Hypothalamus (tissue), 51 donors: ENCODE measurements at regions not wholly inside any gene's neighbourhood (a gene's known extent, or its start where the extent isn't known, plus 50 kb on each side); places are given as distances from the start of the nearest gene placed in this dataset.
A peak's percentile ranks its signal among the peaks of the same experiment; 100 is the strongest.
"Not testable (repeated sequence)": the region's sequence is repeated elsewhere in the genome, so short reads cannot be mapped to it uniquely, and the experiment has no call there.

Source experiments
- DNase-seq, 51 donors: peaks; one replicate each; lab custom pipeline; 2025; lab: John Stamatoyannopoulos, UW

DNA sequence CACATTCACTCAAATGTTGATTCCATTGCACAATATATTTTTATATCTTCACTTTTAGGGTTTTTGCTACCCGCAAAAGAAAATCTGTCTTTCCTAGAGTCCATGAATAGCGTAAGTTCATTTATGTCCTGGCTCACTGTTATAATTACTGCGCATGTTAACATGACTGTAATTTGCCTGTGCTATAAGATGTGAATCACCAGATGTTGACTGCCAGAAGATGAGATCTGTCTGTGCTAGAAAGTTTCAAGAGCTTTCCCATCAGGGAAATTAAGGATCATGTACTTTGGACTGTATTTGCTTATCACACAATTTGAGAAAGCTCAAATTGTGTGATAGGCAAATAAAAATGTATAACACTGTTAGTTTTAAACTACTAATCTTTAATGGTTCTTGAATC is 322.5 kb downstream of the CHL1 start:
- no peak for DNase-seq

DNA sequence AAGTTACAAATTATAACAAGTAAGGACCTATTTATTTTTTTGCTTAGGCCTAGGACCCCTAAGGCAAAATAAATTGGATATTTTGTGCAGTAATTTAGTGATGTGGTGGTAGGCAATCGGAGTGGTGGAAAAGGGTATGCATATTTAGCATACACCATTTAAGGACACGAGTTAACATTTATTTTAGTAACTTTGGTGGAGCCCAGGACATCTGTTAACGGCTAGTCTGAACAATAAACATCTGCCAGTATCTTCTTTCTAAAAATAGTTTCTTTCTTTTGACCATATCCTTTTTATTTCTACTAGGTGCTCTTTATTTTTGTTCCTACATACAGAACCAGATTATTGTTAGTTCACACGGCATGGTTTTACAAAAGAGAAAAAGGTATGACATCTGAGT is 326.3 kb downstream of the CHL1 start:
- no peak for DNase-seq

DNA sequence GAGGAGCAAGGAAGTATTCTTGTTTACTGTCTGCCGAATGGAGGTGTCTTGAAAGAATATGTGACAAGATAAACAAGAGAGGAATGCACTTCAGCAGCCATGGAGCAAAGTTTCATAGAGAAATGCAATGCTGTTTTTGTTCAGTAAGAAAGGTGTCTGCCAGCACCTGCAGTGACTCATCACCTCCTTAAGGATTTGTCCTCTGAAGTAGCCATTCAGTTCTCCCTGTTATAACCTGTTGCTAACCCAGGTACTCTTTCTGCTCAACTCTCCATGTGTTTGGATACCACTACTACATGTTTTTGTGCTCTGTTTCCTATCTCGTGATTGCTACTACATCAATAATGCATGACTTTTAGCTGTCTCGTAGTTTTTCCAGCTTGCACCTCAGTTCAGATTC is 328.9 kb downstream of the CHL1 start:
- DNase-seq, result no peak

GRCh38 chr3:535566-536416 is 339.2 kb downstream of the CHL1 start:
- DNase-seq, result peak in 20 of 51 donors; percentile 0 to 33 (median 11)

GRCh38 chr3:536417-536813 is 339.9 kb downstream of the CHL1 start:
- no peak for DNase-seq

GRCh38 chr3:541062-541801 is 344.7 kb downstream of the CHL1 start:
- DNase-seq, result no peak

- no peak for DNase-seq
These were observed 345.5 kb downstream of the CHL1 start for GRCh38 chr3:542021-542420.

GRCh38 chr3:549636-550035 is 353.1 kb downstream of the CHL1 start:
- DNase-seq, result no peak

GRCh38 chr3:550471-550870 is 353.9 kb downstream of the CHL1 start:
- DNase-seq, result no peak

- DNase-seq, result no peak
These were observed 361.4 kb downstream of the CHL1 start for GRCh38 chr3:557972-558371.

GRCh38 chr3:567488-568185 is 371.1 kb downstream of the CHL1 start:
- DNase-seq, result no peak

DNA sequence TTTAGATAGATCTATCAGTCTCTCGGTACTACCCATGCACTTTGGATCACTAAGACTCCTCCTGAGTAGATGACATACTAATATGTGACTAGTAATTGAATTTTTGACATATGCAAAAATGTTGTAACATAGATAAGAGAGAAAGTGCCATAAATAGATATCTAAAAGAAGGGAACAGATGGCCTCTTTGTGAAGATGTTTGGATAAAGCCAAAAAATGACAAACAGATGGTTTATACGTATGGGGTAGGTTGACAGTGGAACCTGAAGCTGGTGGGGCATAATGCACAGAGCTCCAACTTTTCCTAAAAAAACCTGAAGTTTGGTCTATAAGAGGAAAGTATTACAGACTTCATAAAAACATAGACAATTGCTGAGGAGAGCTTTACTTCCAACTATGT is 383.0 kb downstream of the CHL1 start:
- not testable (repeated sequence) for DNase-seq

- not testable (repeated sequence) for DNase-seq
These were observed 392.5 kb downstream of the CHL1 start for GRCh38 chr3:589066-589465.

- DNase-seq, result not testable (repeated sequence)
These were observed 400.7 kb downstream of the CHL1 start for GRCh38 chr3:597304-597703.

GRCh38 chr3:597746-598145 is 401.2 kb downstream of the CHL1 start:
- DNase-seq, result not testable (repeated sequence)

DNA sequence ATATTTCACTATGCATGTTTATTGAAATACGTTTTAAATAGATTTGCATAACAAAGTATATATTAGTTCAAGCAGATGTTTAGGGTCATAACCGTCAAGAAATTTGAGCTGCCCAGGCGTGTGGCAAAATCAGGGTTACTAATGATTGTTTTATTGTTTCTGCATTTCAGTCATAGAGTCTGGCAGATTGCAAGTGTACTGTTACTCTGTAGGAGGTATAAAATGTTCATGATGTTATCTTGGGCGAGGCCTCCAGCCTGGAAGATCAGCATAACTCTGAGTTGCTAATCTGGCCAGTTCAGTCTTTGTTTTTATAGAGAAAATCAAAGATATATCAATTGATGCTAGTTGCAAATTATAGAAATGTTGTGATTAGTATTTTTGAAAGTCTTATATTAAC is 410.9 kb downstream of the CHL1 start:
- not testable (repeated sequence) for DNase-seq

- no peak for DNase-seq
These were observed 425.2 kb downstream of the CHL1 start for GRCh38 chr3:621714-622113.

- DNase-seq, result no peak
These were observed 425.8 kb downstream of the CHL1 start for GRCh38 chr3:622314-622713.

DNA sequence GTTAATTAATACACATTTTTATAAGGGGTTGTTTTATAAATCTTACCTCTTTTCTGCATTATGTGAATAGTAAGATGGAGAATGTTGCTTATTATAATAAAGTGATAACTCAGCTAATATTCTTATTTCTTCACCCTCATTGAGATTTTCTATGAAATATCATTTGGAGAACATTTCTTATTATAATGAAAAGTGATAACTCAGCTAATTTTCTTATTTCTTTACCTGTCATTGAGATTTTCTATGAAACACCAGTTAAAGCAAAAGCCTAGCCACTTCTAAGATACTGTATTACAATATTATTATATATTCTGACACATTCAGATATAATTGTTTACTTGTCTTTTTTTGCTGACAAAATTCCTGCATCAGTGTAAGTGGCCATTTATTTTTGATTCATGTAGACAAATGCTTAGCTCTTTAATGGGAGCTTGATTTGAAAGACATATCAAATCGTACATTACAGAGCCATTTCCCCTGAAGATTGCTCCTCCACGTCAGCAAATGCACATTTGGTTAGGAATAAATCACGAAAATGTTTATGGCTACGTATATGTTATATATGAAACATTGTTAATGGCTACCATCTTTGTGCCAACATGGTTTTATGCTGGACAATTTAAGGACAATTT is 427.5 kb downstream of the CHL1 start:
- no peak for DNase-seq

DNA sequence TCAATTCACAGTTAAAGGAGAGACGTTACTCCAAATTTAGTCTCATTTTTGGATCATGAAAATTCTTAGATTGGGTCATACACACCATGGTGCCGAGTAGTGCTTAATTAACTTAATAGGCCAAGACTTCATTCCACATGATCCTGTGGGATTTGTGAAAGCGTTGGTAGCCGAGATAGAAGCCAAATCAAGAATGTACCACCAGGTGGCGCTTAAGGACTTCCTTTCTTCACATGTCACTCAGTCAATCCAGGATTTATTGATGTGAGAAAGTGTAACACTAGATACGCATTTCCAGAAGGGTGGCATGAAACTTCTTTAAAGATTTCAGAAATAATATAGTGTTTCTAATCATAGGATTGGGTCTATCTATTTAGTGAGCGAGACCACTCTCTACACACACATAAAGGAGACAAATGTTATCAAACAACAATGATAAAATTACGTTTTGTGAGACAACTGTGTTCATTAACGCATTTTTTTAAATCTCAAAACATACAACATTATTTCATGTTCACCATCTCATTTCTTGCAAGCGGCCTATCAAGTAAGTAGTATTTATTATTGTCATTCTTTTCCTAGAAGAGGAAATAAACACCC is 436.1 kb downstream of the CHL1 start:
- peak in 36 of 51 donors; percentile 1 to 69 (median 33) for DNase-seq
